ENCODE measurements at regions not wholly inside any gene's neighbourhood (a gene's known extent, or its start where the extent isn't known, plus 50 kb on each side); places are given as distances from the start of the nearest gene placed in this dataset.
"Not testable (repeated sequence)": the region's sequence is repeated elsewhere in the genome, so short reads cannot be mapped to it uniquely, and the experiment has no call there.

DNA sequence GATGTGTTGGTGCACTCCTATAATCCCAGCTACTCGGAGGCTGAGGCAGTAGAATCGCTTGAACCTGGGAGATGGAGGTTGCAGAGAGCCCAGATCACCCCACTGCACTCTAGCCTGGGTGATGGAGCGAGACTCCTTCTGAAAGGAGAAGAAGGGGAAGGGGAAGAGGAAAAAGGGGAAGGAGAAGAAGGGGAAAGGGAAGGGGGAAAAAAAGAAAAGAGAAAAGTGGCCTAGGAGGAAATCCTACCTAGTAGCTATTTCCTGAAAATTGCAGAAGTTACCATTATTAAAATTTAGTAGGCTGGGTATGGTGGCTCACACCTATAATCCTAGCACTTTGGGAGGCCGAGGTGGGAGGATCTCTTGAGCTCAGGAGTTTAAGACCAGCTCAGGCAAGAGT lies 67.4 kb downstream of the ARRDC3 start:
- DNase-seq = no peak

DNA sequence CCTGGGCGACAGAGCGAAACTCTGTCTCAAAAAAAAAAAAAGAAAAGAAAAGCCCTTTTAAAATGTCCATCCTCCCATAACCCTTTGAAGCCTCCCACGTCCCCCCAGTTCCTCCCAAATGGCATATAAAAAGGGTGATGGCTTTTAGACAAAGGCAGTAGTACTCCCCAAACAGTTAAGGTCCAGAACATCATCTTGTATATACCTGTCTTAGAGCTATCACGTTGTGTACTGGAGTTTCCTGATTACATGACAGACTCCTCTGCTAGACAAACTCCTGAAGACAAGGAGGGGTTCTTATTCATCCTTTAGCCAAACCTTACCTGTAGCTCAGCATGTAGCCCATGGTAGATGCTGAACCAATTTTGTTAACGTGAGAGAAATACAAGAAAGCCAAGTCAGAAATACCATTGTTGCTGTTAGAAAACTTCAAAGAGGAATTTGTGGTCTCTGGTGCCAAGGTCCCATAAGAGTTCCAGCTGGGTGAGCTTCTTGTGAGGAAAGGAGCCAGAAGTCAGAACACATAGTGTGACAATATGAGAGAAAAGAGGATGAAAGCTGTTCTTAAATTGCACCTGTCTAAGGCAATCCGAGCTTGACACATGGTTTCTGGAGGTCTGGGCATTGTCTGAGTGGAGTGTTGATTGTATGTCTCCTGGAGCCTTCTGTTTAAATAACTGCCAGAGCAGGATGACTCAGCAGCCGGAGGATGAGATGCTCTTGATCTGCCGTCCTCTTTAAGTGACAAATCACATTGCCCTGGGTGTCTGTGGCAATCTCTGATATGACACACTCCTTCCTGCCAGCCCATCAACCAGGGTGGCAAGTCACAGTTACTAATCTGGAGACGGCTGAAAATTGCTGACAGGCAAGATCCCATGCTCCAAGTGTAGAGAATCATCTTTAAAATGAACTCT lies 69.1 kb downstream of the ARRDC3 start:
- DNase-seq = peak; percentile 78

DNA sequence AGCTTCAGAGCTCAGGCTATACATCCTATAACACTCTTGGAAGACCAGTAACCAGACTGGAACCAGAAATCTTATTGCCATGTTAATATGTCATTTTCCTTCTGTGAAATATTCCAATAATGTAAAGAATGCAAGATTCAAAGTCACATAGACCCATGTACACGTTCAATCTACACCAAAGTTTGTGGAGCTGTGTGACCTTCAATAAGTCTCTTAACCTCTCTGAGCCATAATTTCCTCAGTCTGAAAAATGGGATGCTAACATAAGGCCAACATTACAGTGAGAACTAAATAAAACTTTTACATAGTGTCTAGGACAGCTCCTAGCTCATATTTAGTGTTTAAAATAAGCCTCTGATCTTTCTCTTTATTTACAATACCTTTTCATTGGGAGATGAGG lies 70.4 kb downstream of the ARRDC3 start:
- no peak for DNase-seq

DNA sequence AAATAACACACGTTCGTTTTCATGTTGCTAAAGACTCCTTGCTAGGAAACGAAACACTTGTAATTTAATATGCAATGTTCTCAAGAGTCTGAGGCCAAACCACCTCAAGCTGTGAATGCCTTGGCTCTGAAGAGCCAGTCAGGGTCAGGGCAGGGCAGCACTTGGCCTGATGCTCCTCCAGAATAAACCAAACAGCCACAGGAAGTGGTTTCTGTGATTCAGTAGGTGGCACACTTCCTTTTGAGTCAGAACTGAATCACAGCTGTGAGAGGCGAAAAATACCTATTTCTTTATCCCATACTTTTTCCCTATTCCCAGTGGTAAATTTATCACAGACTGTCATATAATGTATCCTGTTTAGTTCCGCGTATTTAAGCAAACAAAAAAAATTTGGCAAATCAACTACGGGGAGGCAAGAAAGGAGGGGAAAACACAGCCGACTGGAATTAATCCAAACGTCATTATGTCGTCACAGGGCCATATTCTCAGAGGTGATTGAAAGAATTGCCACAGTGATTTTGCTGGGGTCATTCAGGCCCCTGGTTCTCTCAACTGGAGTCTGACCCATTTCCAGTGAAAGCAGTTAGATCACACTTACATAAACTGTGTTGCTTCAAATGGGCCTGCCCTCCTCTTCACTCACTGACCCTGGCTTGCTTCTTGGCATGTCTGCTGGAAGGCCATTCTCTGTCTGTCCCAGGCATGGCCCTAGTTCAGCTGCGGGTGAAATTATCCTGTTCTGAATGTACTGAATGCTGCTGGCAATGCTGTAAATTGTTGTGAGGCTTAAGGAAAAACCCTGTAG lies 71.2 kb downstream of the ARRDC3 start:
- peak; percentile 62 for DNase-seq

DNA sequence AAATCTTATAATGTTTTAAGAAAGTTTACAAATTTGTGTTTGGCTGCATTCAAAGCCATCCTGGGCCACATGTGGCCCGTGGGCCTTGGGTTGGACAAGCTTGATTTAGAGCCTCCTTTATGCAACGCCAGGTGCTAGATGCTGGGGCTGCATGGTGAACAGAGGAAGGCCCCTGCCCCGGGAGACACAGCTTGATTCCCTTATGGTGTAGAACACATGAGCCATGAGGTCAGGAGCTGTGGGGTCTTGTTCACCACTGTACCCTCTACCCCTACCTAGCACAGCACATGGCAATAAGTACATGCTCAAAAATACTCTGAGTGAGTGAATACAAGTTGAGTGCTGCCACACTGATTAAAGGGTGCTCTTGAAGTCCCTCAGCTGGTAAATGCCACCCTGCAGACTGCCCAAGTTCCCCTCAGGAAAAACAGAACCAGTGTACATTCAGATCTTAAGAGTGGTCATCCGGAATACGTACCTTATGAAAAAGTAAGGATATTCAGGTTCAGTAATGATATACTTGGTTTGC lies 71.9 kb downstream of the ARRDC3 start:
- no peak for DNase-seq

DNA sequence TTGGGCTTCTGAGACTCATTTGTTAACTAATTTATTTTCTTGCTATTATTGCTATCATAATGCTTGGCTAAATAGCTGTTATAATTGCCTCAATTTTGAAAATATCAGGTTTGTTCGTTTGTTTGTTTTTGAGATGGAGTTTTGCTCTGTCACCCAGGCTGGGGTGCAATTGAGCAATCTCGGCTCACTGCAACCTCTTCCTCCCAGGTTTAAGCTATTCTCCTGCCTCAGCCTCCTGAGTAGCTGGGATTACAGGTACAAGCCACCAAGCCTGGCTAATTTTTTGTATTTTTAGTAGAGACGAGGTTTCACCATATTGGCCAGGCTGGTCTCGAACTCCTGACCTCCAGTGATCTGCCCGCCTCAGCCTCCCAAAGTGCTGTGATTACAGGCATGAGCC lies 75.0 kb downstream of the ARRDC3 start:
- not testable (repeated sequence) for DNase-seq

DNA sequence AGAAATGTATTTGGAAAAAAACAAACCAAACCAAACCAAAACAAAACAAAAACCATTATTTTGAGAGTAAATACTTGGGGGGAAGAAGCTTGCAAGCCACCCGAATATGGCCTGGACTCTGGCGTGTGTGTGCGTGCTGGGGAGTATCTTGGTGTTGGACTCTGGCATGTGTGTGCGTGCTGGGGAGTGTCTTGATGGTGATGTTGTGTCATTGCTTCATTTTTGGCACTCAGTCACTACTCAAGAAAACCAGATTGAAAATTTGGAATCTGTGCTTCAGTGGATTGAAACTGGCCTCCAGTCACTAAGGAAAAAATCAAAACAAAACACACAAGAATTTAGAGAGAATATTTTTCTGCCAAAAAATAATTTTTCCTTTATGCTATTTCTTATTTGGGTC lies 76.1 kb downstream of the ARRDC3 start:
- no peak for DNase-seq

DNA sequence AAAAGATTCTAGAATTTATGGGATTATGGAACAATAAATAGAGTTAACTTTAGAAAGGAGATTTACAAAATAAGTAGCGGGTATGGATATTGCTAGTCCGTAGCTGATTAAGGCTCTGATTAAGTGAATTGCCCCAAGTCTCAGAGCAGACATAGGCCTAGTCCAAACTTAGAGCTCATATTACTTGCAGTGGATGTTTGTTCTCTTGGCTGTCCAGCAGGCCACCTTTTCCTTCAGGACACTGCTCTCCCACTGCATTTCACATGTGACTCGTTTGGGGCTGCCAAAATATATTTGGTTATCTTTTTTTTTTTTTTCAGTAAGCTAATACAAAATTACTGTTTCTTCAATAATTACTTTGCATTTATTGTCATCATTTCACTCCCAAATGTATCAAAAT lies 76.6 kb downstream of the ARRDC3 start:
- no peak for DNase-seq

DNA sequence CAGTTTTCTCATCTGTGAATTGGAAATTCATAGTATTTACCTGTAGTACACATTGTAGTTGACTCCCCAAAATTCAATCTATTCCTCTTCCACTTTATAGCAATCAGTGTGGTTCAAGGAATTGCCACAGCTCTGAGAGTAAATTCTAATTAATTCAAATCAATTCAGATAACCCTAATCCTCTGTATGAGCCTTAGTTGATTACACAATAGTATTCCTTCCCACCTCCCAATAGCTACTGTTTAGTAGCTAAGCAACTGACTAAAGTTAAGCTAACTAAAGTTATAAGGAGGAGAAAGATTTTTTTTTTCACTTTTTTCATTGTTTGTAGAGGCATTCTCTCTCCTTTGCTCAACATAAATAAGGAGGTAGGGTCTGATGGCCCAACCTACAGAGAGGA lies 77.5 kb downstream of the ARRDC3 start:
- no peak for DNase-seq

DNA sequence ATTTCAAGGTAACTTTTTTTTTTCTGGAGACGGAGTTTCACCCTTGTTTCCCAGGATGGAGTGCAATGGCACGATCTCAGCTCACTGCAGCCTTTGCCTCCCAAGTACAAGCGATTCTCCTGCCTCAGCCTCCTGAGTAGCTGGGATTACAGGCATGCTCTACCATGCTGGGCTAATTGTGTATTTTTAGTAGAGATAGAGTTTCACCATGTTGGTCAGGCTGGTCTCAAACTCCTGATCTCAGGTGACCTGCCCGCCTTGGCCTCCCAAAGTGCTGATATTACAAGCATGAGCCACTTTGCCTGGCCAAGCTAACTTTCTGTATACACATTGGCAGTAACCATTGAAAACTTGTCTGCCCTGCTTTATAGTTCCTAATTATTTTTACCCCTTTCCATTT lies 79.1 kb downstream of the ARRDC3 start:
- DNase-seq = not testable (repeated sequence)

DNA sequence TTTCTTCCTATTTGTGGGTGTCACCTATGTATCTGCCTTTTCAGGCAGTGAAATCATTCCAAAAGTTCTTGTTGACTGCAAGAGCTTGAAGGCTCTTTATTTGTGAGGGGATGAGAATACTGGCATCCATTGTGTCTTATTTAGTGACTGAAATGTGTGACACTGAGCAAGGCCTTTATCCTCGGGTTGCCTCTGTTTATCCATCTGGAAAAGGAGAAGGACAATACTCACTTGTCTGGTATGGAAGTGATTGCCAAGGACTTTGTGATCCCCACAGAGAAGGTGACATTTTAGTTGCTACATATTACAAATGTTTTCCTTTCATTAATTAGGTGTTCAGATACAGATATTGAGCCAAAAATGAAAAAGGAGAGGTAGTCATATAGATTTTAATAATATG lies 80.2 kb downstream of the ARRDC3 start:
- no peak for DNase-seq

DNA sequence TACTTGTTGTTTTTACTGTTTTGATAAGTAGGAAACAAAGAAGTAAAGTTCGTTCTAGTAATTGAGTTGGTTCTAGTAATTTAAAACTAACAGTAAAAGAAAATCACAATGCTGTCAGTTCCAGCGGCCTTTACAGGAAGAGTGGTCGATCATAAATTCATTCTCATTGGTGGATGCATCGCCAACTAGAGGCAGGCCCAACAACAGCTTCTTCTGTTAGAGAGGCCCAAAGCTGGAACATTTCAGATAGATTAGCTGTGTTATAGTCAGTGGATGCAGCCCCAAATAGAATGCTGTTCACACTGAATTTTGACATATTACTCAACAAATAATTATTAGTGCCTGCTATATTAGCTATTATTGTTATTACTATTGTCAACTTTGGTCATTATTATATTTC lies 80.8 kb downstream of the ARRDC3 start:
- no peak for DNase-seq

DNA sequence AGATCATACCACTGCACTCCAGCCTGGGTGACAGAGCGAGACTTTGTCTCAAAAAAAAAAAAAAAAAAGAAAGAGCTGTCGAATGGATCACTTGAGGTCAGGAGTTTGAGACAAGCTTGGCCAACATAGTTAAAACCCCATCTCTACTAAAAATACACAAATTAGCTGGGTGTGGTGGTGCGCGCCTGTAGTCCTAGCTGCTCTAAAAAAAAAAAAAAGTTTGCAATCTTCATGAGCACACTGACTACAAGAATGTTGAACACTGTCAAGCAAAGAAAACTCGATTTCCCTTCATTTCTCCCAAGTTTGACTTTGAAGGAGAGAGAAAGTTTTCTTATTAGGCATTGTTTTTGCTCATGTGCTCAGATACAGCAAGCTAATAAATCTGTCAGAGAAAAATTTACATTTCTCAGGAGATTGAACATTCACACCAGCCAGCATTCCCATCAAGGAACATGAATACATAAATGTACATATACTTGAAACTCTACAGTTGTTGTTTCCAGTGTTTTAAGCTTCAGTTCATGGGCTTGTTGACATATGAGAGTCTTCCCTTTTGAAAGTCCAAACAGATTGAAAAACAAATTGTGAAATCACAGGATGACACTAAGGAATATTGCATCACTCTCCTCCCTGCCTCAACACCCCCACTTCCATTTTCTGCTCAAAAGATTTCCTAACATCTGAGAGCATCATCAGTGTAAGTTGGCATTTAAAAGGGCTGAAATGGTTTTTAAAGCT lies 81.8 kb downstream of the ARRDC3 start:
- DNase-seq = no peak

DNA sequence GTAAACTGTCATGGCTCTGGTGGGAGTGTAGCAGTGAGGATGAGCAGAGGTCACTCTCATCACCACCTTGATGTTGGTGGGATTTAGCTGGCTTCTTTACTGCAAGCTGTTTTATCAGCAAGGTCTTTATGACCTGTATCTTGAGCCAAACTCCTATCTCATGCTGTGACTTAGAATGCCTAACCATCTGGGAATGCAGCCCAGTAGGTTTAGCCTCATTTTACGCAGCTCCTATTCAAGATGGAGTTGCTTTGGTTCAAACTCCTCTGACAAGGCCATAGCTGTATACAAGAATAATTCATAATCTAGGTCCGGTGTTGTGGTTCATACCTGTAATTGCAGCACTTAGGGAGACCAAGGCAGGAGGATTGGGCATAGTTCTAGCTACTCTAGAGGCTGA lies 85.1 kb downstream of the ARRDC3 start:
- DNase-seq = no peak

DNA sequence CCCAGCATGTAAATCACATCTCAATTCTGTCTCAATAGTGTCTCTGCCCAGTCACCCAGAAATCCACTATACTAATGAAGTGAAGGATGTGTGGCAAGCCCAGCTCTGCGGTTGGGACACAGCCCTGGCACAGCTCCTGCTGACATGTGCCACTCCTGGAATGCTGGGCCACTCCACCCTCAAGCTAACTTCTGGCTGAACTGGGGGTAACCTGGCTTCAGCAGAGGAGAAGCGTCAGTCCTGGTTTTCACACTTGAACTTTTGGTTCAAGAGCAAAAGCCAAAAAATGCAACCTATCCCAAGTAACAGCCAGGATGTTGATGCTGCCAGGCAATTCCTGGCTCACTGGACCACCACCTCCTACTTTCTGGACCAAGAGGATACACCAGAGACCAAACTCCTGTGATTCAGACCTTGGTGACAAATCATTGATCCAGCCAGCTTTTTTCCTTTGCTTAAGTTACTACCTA lies 86.4 kb downstream of the ARRDC3 start:
- DNase-seq = no peak

DNA sequence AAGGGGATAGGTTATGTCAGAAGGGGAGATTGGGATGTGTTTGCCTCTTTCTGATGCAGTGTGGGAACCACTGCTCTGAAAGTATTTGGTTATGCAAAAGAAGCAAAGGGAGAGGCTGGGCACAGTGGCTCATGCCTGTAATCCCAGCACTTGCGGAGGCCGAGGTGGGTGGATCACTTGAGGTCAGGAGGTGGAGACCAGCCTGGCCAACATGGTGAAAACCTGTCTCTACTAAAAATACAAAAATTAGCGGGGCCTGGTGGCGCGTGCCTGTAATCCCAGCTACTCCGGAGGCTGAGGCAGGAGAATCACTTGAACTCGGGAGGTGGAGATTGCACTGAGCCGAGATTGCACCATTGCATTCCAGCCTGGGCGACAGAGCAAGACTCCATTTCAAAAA lies 87.0 kb downstream of the ARRDC3 start:
- DNase-seq = not testable (repeated sequence)

DNA sequence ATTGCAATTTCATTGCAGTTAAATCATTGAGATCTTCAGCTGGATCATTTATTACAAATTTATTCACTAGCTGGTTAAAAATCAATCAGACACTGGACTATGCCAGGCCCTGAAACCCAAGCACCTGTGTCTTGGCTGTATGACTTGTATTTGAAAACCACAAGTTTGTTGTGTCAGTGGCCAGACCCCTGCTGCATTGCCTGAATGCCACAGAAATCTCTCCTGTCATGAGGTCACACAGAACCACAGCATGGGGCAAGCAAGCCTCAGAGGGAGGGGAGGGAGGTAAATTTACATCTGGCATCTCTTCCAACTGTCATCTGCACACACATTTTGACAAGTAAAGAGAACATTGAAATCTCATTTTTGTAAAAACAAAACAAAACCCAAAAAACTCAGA lies 90.0 kb downstream of the ARRDC3 start:
- DNase-seq = no peak

DNA sequence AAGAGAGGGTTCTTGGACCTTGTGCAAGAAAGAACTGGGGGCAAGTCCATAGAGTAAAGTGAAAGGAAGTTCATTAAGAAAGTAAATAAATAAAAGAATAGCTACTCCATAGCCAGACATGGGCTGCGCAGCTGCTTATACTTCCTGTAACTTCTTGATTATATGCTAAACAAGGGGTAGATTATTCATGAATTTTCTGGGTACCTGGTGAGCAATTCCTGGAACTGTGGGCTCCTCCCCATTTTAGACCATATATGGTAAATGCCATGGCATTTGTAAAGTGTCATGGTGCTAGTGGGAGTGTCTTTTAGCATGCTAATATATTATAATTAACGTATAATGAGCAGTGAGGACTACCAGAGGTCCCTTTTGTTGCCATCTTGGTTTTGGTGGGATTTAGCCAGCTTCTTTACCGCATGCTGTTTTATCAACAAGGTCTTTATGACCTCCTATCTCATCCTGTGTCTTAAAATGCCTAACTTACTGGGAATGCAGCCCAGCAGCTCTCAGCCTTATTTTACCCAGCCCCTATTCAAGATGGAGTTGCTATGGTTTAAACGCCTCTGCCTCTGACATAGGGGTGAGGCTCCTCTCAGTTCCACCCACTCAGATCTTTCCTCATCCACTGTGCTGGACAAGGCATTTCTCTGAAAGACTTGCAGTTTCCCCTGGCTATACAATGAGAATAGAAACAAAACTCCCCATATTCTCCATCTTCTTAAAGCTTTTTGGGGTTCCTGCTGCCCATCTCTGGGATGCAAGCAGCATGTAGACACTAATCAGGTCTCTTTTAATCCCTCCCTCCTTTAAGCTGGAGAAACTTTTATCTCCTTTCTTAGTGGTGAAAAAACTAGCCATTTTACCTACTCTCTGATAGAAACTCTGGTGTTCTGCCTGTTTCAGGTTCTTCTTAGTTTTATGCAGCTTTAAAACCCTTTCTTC lies 91.2 kb downstream of the ARRDC3 start:
- no peak for DNase-seq

DNA sequence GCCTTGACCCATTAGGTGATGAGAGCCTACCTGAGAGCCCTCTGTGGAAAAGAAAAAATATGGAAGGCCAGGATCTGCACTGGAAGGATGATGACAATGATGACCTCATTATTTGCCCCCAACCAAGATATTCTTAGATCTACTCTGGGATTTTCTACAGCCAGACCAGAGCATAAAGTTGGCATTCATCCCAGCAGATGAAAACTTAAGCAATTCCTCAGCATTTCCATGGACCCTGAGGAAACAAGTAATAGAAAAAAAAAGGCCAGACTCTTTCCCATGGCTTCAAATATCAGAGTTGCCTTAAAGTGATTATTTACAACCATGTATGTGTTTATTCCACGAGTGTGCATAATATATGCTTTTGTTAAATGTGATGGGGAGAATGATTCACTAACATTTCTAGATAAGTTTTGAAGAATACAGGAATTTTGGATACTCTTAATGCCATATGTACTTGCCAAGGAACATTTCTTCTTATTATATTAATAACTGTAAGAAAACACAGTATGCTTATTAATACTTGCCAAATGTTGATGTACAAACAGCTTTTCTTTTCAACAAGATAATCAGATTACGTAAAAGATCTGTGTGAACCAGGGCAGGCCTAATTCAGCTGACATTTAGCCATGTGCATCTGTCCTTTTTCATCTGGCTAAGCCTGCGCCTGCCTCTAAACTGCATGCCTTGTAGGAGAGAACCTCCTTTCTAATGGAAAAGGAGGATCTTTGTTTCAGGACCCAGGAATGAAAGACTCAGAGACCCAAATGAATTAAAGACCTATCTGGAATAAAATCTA lies 94.8 kb downstream of the ARRDC3 start:
- DNase-seq = no peak

DNA sequence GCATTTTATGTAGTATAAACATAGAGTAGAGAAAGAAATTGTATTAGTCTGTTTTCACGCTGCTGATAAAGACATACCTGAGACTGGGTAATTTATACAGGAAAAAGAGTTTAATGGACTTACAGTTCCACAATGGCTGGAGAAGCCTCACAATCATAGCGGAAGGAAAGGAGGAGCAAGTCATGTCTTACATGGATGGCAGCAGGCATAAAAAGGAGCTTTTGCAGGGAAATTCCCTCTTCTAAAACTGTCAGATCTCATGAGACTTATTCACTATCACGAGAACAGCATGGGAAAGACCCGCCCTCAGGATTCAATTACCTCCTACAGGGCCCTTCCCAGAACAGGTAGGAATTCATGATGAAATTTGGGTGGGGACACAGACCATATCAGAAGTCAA lies 98.1 kb downstream of the ARRDC3 start:
- DNase-seq = not testable (repeated sequence)

DNA sequence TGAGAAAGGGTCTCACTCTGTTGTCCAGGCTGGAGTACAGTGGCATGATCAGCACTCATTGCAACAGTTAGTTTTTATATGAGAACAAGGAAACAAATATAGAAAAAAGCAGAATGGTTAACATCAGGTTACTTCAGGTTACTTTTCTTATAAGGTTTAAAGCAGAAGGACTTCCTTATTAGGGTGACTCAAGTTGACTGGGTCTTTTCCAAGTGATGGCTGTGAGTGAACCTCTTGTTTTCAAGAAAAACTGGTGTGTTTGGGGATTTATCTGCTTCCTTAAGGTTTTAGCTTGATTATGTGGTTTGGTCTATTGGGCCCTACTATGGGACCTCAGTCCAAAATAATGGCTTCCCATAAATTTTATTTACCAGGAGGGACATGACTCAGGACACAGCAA lies 99.2 kb downstream of the ARRDC3 start:
- no peak for DNase-seq
